ENCODE measurements at regions not wholly inside any gene's neighbourhood (a gene's known extent, or its start where the extent isn't known, plus 50 kb on each side); places are given as distances from the start of the nearest gene placed in this dataset.

- ATAC-seq, result no peak
- no peak overlapping the region for H3K27ac ChIP-seq
- no peaks in the 10 kb centered on the region for H3K36me3 ChIP-seq
- H3K9me3 ChIP-seq, result no peaks in the 10 kb centered on the region
- TF ChIP-seq POLR2AphosphoS5 (IDR thresholded peaks at IDR 0.05), result no peak
- no peak for TF ChIP-seq POLR2A (IDR thresholded peaks at IDR 0.05)
- TF ChIP-seq CTCF (IDR thresholded peaks at IDR 0.05), result no peak
- no peak for TF ChIP-seq EP300 (IDR thresholded peaks at IDR 0.05)
- H3K4me3 ChIP-seq, result no peak overlapping the region
- peaks cover 5% of the 10 kb centered on the region for H3K27me3 ChIP-seq
- no peaks in the 10 kb centered on the region for H3K4me1 ChIP-seq
- WGBS, 2 donors (ENCODE audit: low coverage in 1 of 2), result 78 to 88% methylated on average over 3 of the region's 3 CpGs
Observed at GRCh38 chr5:10151656-10152055, 98.0 kb downstream of the ATPSCKMT start.

- ATAC-seq, result no peak
- Histone ChIP-seq H3K36me3 (no peaks in the 10 kb centered on the region), H3K27ac (no peak overlapping the region), H3K4me3 (no peak overlapping the region), H3K27me3 (peaks cover 5% of the 10 kb centered on the region), H3K9me3 (no peaks in the 10 kb centered on the region), H3K4me1 (no peaks in the 10 kb centered on the region)
- WGBS, 2 donors (ENCODE audit: low coverage in 1 of 2), result 72 to 78% methylated on average over 7 to 12 of the region's 12 CpGs
- no peak for TF ChIP-seq POLR2AphosphoS5 (IDR thresholded peaks at IDR 0.05)
- TF ChIP-seq EP300 (IDR thresholded peaks at IDR 0.05), result no peak
Observed at GRCh38 chr5:10149911-10150310, 99.8 kb downstream of the ATPSCKMT start.

GRCh38 chr5:10145923-10146401 is 103.7 kb downstream of the ATPSCKMT start:
- no peak overlapping the region for H3K4me3 ChIP-seq
- ATAC-seq, result no peak
- H3K9me3 ChIP-seq, result no peaks in the 10 kb centered on the region
- TF ChIP-seq POLR2A (IDR thresholded peaks at IDR 0.05) (no peak), POLR2AphosphoS5 (IDR thresholded peaks at IDR 0.05) (no peak), CTCF (IDR thresholded peaks at IDR 0.05) (no peak), EP300 (IDR thresholded peaks at IDR 0.05) (no peak)
- no peak overlapping the region for H3K27ac ChIP-seq
- H3K4me1 ChIP-seq, result no peaks in the 10 kb centered on the region
- H3K27me3 ChIP-seq, result no peaks in the 10 kb centered on the region
- no peaks in the 10 kb centered on the region for H3K36me3 ChIP-seq
- WGBS, 2 donors (ENCODE audit: low coverage in 1 of 2), result 52 to 56% methylated on average over 4 of the region's 6 CpGs

- Histone ChIP-seq H3K4me1 (no peaks in the 10 kb centered on the region), H3K27ac (no peak overlapping the region), H3K36me3 (no peaks in the 10 kb centered on the region), H3K27me3 (no peaks in the 10 kb centered on the region), H3K4me3 (no peak overlapping the region), H3K9me3 (no peaks in the 10 kb centered on the region)
- 94% methylated on average over 3 of the region's 3 CpGs for WGBS, 2 donors (ENCODE audit: low coverage in 1 of 2)
- TF ChIP-seq POLR2AphosphoS5 (IDR thresholded peaks at IDR 0.05), result no peak
- no peak for TF ChIP-seq EP300 (IDR thresholded peaks at IDR 0.05)
- TF ChIP-seq CTCF (IDR thresholded peaks at IDR 0.05), result no peak
- TF ChIP-seq POLR2A (IDR thresholded peaks at IDR 0.05), result no peak
- ATAC-seq, result no peak
Observed at GRCh38 chr5:10144040-10144439, 105.6 kb downstream of the ATPSCKMT start.

GRCh38 chr5:10140195-10140973 is 109.3 kb downstream of the ATPSCKMT start:
- Histone ChIP-seq H3K9me3 (no peaks in the 10 kb centered on the region), H3K4me3 (no peak overlapping the region), H3K27me3 (no peaks in the 10 kb centered on the region), H3K27ac (no peak overlapping the region), H3K36me3 (no peaks in the 10 kb centered on the region), H3K4me1 (no peaks in the 10 kb centered on the region)
- TF ChIP-seq POLR2A (IDR thresholded peaks at IDR 0.05) (no peak), CTCF (IDR thresholded peaks at IDR 0.05) (no peak), EP300 (IDR thresholded peaks at IDR 0.05) (no peak), POLR2AphosphoS5 (IDR thresholded peaks at IDR 0.05) (no peak)
- 83% methylated on average over 2 of the region's 5 CpGs; no CpG with 5 or more reads in 1 of the 2 donors for WGBS, 2 donors (ENCODE audit: low coverage in 1 of 2)
- ATAC-seq, result no peak

Measured in gastroesophageal sphincter (tissue), 4 donors.